HL-60 (cell line): ENCODE measurements at regions not wholly inside any gene's neighbourhood (a gene's known extent, or its start where the extent isn't known, plus 50 kb on each side); places are given as distances from the start of the nearest gene placed in this dataset.

Source experiments
- CTCF ChIP-seq: IDR thresholded peaks from one replicate; pipeline ENCODE4 v1.5.1; 2011; ENCODE audit warnings: low read length, control low read depth, inconsistent platforms; ENCODE audit not compliant: insufficient read depth
- SPI1 ChIP-seq: IDR thresholded peaks from 2 replicates; pipeline ENCODE4 v1.6.1; 2012; ENCODE audit warnings: low read depth, mild to moderate bottlenecking, borderline replicate concordance

- TF ChIP-seq SPI1 = no peak
- no peak for TF ChIP-seq CTCF
Measured at GRCh38 chr18:41530970-41531369, 424.1 kb upstream of the PIK3C3 start.
